ENCODE measurements at regions not wholly inside any gene's neighbourhood (a gene's known extent, or its start where the extent isn't known, plus 50 kb on each side); places are given as distances from the start of the nearest gene placed in this dataset.

DNA sequence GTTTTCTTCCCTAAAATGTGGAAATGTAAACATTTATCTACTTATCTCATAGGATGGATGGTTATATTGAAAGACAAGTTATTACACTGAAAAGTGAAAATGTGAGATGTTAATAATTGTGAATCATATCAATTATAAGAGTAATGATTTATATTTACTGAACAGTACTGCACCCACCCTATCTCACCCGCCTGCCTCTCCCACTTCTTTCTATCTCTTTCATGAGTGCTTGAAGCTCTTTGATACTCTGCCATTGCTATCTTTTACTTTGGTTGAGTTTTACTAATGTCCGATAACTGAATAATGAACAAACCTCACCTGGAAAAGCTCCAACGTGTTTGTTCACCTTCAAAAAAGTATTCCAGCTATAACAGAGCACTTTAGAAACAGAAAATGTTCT lies 263.0 kb upstream of the UBASH3B start (continued):
- TF ChIP-seq, protein P1, sequence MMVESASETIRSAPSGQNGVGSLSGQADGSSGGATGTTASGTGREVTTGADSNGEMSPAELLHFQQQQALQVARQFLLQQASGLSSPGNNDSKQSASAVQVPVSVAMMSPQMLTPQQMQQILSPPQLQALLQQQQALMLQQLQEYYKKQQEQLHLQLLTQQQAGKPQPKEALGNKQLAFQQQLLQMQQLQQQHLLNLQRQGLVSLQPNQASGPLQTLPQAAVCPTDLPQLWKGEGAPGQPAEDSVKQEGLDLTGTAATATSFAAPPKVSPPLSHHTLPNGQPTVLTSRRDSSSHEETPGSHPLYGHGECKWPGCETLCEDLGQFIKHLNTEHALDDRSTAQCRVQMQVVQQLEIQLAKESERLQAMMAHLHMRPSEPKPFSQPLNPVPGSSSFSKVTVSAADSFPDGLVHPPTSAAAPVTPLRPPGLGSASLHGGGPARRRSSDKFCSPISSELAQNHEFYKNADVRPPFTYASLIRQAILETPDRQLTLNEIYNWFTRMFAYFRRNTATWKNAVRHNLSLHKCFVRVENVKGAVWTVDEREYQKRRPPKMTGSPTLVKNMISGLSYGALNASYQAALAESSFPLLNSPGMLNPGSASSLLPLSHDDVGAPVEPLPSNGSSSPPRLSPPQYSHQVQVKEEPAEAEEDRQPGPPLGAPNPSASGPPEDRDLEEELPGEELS (CRISPR knock-in tag; IDR thresholded peaks at IDR 0.05): no peak
- TF ChIP-seq ELF4 (CRISPR knock-in tag; IDR thresholded peaks at IDR 0.05; ENCODE audit: low read depth): no peak
- TF ChIP-seq, protein P2, sequence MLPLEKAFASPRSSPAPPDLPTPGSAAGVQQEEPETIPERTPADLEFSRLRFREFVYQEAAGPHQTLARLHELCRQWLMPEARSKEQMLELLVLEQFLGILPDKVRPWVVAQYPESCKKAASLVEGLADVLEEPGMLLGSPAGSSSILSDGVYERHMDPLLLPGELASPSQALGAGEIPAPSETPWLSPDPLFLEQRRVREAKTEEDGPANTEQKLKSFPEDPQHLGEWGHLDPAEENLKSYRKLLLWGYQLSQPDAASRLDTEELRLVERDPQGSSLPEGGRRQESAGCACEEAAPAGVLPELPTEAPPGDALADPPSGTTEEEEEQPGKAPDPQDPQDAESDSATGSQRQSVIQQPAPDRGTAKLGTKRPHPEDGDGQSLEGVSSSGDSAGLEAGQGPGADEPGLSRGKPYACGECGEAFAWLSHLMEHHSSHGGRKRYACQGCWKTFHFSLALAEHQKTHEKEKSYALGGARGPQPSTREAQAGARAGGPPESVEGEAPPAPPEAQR (CRISPR knock-in tag; IDR thresholded peaks at IDR 0.05): no peak
- no peak for TF ChIP-seq ZNF671 (CRISPR knock-in tag; IDR thresholded peaks at IDR 0.05)

GRCh38 chr11:122391049-122391448 lies 264.5 kb upstream of the UBASH3B start:
- no peaks in the 10 kb centered on the region for H3K36me3 Mint-ChIP-seq
- POLR2A ChIA-PET: no interaction called here
- no peak for DNase-seq (ENCODE audit: low spot score)
- TF ChIP-seq ZNF671 (CRISPR knock-in tag; IDR thresholded peaks at IDR 0.05) (no peak), CREB1 (CRISPR knock-in tag; IDR thresholded peaks at IDR 0.05) (no peak), ZNF416 (CRISPR knock-in tag; IDR thresholded peaks at IDR 0.05) (no peak), CTCF (IDR thresholded peaks at IDR 0.05) (no peak), STAT6 (CRISPR knock-in tag; conservative IDR thresholded peaks at IDR 0.05; ENCODE audit: low read depth) (no peak), PRRX2 (CRISPR knock-in tag; IDR thresholded peaks at IDR 0.05) (no peak), CREM (CRISPR knock-in tag; IDR thresholded peaks at IDR 0.05) (no peak), ZNF121 (CRISPR knock-in tag; IDR thresholded peaks at IDR 0.05) (no peak)
- TF ChIP-seq, protein P3, sequence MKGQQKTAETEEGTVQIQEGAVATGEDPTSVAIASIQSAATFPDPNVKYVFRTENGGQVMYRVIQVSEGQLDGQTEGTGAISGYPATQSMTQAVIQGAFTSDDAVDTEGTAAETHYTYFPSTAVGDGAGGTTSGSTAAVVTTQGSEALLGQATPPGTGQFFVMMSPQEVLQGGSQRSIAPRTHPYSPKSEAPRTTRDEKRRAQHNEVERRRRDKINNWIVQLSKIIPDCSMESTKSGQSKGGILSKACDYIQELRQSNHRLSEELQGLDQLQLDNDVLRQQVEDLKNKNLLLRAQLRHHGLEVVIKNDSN (CRISPR knock-in tag; IDR thresholded peaks at IDR 0.05): no peak
- no peaks in the 10 kb centered on the region for H3K27me3 Mint-ChIP-seq (ENCODE audit: low read depth)
- no peaks in the 10 kb centered on the region for H3K9me3 Mint-ChIP-seq
- no peaks in the 10 kb centered on the region for H3K4me1 Mint-ChIP-seq
- no peak overlapping the region for H3K4me3 Mint-ChIP-seq
- no peak overlapping the region for H3K27ac Mint-ChIP-seq
- CTCF ChIA-PET: interaction anchor here (1.2 kb wide), 1 partner anchor 187 kb away, joined by 3 read pairs; no protein-coding TSS in a partner anchor
- no peak for ATAC-seq

GRCh38 chr11:122383186-122383585 lies 267.2 kb upstream of the BLID start:
- no peaks in the 10 kb centered on the region for H3K27me3 Mint-ChIP-seq (ENCODE audit: low read depth)
- DNase-seq (ENCODE audit: low spot score) (no peak), ATAC-seq (no peak)
- peaks cover 43% of the 10 kb centered on the region for H3K9me3 Mint-ChIP-seq
- H3K36me3 Mint-ChIP-seq: no peaks in the 10 kb centered on the region
- ChIA-PET CTCF (no interaction called here), POLR2A (no interaction called here)
- H3K4me3 Mint-ChIP-seq: no peak overlapping the region
- H3K27ac Mint-ChIP-seq: no peak overlapping the region
- H3K4me1 Mint-ChIP-seq: no peaks in the 10 kb centered on the region
- TF ChIP-seq SMAD4 (CRISPR knock-in tag; IDR thresholded peaks at IDR 0.05) (no peak), E2F1 (CRISPR knock-in tag; IDR thresholded peaks at IDR 0.05) (no peak), ZNF232 (CRISPR knock-in tag; IDR thresholded peaks at IDR 0.05) (no peak), ATF1 (CRISPR knock-in tag; IDR thresholded peaks at IDR 0.05) (no peak), MYBL2 (CRISPR knock-in tag; IDR thresholded peaks at IDR 0.05) (no peak), ZBTB21 (CRISPR knock-in tag; IDR thresholded peaks at IDR 0.05; ENCODE audit: borderline replicate concordance) (no peak)
- TF ChIP-seq, protein P4, sequence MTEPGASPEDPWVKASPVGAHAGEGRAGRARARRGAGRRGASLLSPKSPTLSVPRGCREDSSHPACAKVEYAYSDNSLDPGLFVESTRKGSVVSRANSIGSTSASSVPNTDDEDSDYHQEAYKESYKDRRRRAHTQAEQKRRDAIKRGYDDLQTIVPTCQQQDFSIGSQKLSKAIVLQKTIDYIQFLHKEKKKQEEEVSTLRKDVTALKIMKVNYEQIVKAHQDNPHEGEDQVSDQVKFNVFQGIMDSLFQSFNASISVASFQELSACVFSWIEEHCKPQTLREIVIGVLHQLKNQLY (CRISPR knock-in tag; IDR thresholded peaks at IDR 0.05): no peak
- TF ChIP-seq, protein P5, sequence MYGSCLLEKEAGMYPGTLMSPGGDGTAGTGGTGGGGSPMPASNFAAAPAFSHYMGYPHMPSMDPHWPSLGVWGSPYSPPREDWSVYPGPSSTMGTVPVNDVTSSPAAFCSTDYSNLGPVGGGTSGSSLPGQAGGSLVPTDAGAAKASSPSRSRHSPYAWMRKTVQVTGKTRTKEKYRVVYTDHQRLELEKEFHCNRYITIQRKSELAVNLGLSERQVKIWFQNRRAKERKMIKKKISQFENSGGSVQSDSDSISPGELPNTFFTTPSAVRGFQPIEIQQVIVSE (CRISPR knock-in tag; IDR thresholded peaks at IDR 0.05; ENCODE audit: borderline replicate concordance): no peak
- TF ChIP-seq, protein P6, sequence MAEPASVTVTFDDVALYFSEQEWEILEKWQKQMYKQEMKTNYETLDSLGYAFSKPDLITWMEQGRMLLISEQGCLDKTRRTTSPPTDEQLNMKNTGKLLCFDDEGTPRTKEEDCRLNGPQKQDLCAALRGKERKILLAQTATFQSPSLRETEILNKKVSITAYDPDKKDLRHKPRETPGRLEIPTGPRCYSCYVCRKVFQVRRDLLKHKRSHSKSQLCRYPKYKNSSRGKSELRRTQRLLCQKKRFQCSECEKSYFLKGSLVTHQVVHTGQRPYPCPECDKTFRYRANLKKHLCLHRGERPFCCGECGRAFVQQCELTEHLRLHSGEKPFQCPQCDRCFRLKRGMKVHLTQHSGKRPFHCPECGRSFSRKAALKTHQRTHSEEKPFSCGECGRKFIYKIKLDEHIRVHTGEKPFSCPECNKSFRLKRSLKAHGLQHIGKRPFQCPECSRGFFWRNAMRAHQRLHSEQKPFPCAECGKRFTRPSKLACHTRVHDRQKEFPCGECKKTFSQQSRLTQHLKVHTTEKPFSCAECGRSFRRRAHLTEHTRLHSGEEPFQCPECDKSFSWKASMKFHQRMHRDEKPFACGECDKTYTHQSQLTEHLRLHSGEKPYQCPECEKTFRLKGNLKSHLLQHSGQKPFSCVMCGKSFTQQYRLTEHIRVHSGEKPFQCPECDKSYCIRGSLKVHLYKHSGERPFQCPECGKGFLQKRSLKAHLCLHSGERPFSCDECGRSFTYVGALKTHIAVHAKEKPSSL (CRISPR knock-in tag; conservative IDR thresholded peaks at IDR 0.05): no peak

Measured in WTC11 (cell line).